CD1c-positive myeloid dendritic cell (primary cell): ENCODE measurements at regions not wholly inside any gene's neighbourhood (a gene's known extent, or its start where the extent isn't known, plus 50 kb on each side); places are given as distances from the start of the nearest gene placed in this dataset.
"Not testable (repeated sequence)": the region's sequence is repeated elsewhere in the genome, so short reads cannot be mapped to it uniquely, and the experiment has no call there.

Source experiments
- DNase-seq: peaks from one replicate; pipeline ENCODE4 v3.0.0-alpha.2; 2016; ENCODE audit errors: extremely low spot score

DNA sequence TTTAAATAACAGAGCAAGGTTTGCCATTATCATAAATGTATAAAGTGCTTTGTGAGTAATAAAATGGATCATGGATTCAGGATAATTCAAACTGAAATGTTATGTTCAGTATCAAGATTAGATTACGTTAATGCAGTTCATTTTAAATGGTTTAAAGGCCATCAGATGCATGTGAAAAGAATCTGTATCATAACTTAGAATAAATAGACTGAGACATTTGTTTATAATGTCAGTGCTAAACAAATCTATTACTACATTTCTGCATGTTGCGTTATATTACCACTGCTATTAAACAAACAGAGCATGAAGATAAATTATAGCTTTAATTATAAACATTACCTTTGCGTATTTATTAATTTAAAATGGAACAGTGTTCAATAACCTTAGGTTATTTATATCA lies 160.2 kb downstream of the TOX3 start:
- DNase-seq, result no peak

DNA sequence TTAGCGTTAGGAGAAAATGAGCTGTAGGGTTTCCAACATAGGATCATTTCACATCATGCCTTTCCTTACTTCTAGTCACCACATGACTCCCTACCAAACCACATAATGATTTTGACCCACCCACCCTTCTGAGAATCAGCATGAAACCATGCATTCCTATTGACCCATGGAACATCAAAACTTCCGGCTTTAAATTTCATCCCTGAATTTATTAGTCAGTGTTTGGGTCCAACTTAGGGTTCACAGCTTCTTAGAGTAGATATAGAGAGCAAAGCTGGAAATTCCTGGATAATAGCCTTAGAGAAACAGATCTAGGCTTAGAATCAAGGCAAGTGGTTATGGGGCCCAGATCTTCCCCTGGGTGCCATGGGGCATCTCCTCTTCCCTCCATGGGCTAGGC lies 162.6 kb downstream of the TOX3 start:
- DNase-seq, result no peak

DNA sequence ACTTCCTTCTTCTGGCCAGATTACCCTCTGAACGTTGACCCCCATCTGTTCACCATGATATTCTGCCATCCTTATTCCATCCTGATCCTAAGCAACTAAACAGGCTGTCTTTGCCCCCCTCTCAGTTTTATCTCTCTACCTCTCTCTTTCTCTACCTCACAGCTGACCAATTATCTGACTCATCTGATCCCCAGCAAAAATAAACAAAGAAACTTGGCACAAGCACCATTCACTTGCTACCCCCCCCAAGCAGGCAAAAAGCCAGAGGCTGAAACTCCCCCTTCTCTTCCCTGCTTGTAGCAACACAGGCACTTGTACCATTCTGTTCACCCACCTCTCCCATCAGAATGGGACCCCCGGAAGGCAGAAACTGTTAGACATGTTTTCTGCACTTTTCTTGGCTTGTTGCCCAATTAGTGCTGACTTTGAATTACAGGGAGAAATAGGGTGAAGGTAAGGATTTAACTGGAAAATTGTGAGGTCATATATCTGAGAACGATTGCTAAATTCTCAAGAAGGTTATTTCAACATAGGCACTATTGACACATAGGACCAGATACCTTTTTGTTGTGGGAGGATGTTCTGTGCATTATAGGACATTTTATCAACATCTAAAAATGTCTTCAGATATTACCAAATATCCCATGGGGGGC lies 163.2 kb downstream of the TOX3 start:
- no peak for DNase-seq

DNA sequence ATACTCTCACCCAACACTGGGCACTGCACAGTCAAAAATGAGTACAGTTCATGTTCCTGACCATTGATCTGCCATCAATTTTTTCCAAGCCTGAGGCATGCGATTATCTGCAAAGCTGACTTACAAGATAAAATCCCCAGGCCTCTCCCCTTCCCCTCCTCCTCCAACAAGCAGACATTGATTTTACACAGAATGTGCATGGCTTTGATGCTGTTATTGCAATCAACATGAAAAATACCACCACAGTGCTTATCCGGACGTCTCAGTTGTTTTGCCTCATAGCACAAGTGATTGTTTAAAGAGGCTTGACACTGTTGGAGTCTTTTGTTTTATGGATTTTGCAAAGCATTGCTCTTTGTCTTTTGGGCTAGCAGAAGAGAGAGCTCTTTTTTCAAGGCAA lies 163.8 kb downstream of the TOX3 start:
- no peak for DNase-seq

DNA sequence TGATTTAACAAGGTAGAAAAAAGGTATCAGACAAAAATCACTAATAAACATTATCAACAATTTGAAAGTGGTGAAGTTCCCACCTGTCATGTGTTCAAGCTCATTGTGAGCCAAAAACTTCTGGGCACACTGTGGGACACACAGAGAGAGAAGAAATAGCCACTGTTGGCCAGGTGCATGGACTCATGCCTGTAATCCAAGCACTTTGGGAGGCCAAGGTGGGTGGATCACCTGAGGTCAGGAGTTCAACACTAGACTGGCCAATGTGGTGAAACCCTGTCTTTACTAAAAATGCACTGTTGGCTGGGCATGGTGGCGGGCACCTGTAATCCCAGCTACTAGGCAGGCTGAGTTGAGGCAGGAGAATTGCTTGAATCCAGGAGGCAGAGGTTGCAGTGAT lies 167.4 kb downstream of the TOX3 start:
- no peak for DNase-seq

DNA sequence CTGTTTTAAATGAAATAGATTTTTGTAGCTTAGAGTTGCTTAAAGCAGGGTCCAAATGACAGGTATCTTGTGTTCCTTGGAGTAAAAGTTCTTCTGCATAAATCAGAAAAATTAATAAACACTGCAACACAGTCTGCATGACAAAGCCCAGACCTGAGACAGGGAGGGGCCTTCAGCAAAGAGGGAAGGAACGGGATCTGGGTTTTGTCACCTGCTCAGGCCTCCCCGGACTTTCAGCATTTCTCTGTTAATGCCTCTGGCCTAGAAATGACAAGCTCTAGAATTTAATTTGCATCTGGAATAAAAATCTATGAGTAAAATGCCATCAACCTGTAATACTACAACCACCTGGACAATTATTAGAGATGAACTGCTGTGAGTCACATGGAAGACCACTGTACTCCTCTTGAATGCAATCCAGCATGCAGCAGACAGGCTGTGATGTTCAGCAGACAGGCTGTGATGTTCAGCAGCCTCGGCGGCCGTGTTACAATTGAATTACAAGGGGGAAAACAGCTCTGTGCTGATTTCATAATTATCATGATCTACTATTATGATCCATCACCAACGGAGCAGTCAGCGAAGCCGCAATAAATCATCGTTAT lies 170.2 kb downstream of the TOX3 start:
- no peak for DNase-seq

DNA sequence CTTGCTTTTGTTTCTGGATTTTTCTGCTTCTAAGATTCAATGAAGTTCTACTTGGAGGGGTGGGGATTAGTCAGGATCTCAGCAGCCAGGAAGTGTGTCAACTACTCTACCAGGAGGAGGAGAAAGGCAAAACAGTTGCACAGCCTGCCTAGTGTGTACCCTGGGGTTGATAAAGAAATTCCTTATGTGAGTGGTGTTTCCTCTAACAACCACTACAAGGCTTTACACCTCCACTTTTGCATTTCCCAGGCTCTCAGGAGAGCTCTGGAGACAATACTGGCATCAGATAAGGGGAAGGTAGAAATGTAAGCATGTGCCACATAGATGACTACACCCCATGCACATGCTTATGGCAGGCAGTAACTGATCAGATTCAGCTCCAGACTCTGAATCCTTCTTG lies 174.6 kb downstream of the TOX3 start:
- no peak for DNase-seq

DNA sequence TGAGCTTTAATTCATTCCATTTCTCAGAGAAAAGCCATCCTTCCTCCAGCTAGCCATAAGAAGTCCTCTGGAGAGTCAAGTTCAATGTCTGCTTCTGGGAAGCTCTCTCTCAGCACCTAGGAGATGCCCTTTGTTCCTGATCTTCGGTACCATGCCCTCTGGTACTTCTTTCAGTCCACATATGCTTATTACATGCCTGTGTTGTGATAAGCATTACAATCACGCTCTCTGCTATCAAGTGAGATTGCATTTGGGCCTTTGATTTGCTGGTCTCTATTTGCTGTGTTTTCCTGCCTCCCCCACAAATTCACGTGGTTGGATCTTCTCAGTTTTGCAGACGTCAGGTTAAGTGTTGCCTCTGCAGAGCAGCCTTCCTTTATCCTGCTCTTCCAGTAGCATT lies 178.1 kb downstream of the TOX3 start:
- DNase-seq, result no peak

DNA sequence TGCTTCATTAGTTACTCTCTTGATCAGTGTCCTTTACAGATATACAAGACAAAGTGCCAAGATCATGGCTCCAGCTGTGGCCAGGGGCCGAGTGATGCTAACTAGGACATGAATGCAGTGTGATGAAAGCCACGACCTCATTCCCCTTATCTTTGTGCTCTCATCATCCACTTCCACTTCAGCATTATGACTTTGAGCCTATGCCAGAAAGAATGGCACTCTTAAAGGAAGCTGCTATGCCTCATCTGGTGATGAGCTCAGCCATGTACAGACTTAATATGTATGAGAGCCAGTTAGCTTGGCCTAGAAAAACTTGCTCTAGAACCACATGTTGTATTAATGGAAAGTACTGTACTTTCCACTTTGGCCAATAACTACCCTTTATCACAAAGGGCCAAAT lies 179.1 kb downstream of the TOX3 start:
- no peak for DNase-seq

DNA sequence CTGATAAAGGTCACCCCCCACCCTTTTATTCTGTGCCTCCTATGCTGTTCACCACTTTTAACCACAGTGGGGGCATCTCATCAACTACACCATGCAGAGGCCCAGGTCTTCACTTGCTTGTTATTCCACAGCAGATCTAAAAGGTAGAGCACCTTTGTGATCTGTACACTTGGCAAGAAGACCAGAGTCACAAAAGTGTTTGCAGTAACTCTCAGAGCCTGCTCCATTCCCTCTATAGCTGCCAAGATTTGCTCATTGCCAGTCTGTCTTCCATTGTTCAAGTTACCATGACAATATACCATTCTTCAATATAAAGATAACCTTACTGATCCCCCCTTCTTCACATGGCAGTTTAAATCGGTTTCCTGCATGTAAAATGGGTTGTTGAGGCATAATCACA lies 180.0 kb downstream of the TOX3 start:
- DNase-seq, result no peak

DNA sequence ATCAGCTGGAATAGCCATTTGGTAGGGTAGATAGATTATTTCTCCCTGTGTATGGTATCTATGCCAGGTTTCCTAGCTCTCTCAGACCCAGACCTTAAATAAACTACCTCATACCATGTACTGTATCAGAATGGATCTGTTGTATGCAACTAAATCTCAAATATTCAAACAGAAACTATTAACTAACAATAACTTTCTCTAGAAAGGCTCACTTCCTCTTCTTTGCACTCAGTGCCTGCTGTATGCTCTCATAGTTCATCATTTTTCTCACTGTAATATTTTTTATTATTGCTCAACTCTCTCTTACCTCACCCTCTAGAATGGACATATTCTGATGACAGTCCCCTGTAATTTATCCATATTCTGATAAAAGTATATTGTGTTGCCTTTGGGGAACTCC lies 182.4 kb downstream of the TOX3 start:
- peak; percentile 4 for DNase-seq

DNA sequence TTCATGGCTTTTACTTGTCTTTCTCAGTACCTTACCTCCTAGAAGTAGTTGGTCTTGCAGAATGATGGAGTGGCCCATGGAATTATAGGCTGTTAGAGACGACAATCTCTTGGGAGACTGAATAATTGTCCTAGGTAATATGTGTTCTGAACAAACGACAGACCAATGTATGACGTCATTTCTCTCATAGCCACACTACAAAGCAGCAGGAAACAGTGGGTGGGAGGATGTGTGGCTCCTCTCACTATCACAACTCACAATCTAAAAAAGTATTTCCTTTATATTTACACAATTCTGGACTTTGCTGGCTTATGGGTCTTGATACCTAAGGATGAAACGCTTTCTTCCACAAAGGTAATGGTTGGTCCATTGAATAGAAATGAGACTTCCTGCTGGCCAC lies 183.9 kb downstream of the TOX3 start:
- DNase-seq, result no peak

DNA sequence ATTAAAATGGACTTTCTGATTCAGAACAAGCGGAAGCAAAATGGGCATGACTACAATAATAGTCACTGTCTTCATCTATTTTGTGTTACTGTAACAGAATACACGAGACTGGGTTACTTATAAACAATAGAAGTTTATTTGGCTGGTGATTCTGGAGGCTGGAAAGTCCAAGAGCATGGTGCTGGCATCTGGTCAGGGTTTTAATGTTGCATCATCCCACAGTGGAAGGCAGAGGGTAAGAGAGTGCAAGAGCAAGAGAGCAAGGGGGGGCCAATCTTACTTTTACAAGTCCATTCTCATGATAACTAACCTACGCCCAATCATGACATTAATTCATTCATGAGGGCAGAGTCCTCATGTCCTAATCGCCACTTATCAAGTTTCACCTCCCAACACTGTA lies 189.2 kb downstream of the TOX3 start:
- no peak for DNase-seq

DNA sequence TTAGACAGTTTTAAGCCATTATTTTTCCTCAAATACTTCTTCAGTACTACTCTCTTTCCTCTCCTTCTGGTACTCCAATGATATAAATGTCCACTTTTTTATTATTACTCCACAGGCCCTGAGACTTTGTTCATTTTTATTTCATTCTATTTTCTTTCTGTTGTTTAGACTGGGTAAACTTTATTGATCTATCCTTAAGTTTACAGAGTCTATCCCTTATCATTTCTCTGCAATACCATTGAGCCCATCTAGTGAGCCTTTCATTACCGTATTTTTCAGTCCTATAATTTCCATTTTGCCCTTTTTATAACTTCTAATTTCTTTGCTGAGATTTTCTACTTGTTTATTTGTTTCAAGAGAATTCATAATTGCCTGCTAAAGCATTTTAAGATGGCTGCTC lies 193.7 kb downstream of the TOX3 start:
- no peak for DNase-seq

DNA sequence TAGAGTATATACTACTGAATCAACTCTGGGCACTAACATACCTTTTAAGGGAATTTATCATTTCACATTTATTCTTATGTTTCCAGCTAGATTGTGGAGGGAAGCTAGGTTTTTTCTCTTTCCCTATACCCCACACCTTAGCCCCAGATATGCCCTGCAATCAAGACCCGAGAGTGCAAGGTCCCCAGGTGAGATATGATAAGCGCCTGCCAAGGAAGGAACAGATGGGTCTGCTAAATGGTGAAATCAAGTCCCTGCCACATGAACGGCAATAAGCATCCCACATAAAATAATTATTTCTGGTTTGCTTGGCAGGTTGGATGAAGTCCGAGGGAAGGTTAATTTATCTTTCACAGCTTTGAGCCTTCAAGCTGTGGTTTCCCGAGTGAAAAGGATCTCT lies 195.5 kb downstream of the TOX3 start:
- no peak for DNase-seq

DNA sequence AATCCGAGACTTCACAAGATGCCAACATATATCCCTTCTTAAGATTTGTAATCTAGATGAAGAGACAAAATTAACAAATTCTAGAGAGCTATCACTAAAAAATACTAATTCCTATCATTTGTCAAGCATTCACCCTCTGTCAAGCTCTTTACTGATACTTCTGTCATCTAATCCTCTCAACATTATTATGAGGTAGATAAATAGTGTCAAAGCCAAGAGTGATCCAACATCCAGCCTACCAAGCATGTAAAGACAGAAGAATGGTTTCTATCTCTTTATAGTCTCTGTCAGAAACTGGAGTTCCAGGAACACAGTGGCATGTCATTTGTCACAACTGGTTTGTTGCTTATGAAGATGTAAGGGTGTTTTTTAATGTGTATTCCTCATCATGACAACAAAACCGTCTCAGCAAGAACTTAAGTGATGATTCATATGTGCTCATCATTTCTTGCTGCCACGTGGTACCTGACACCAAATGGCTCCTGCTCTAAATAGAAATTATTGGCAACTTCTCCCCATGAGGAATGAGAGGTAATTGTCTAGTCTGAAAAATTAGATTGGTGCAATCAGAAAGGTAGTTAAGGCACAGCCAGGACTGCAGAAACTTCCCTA lies 196.8 kb downstream of the TOX3 start:
- no peak for DNase-seq

DNA sequence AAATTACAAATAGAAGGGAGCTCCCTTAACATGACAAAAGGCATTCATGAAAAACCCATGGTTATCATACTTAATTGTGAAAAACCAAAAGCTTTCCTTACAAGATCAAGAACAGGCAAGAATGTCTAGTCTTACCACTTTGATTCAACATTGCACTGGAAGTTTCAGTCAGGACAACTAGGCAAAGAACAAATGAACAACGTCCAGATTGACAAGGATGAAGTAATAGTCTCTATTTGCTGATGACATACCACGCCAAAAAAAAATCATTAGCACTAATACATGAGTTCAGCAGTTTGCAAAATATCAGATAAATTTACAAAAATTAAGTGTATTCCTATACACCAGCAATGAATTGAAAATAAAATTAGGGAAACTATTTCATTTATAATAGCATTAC lies 200.2 kb downstream of the TOX3 start:
- DNase-seq, result no peak

DNA sequence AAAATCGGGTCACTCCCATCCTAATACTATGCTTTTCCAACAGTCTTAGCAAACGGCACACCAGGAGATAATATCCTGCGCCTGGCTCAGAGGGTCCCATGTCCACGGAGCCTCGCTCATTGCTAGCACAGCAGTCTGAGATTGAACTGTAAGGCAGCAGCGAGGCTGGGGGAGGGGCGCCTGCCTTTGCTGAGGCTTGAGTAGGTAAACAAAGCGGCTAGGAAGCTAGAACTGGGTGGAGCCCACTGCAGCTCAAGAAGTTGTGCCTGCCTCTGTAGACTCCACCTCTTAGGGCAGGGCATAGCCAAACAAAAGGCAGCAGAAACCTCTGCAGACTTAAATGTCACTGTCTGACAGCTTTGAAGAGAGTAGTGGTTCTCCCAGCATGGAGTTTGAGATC lies 213.3 kb downstream of the TOX3 start:
- not testable (repeated sequence) for DNase-seq

DNA sequence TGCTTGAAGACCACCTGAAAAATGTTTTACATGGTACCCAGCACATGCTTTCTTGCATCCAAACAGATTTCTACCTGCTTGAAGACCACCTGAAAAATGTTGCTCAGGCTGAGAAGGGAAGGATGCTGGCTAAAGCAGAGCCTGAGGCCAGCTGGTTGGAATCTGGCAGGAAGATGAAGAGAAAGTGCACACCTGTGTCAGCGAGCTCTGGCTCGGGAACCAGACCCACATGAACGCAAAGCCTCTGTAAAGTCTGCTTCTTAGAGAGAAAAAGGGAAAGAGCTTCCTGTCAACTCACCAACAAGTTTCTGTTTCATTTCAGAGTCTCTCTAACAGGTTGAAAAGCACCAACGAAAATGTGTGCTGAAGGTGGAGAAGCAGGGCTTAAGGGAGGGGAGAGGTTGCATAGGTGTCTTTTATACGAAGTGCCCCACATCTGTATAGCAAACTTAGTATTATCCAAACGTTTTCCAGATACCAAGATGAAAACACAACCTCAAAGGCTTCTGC lies 226.0 kb downstream of the TOX3 start:
- DNase-seq, result no peak

DNA sequence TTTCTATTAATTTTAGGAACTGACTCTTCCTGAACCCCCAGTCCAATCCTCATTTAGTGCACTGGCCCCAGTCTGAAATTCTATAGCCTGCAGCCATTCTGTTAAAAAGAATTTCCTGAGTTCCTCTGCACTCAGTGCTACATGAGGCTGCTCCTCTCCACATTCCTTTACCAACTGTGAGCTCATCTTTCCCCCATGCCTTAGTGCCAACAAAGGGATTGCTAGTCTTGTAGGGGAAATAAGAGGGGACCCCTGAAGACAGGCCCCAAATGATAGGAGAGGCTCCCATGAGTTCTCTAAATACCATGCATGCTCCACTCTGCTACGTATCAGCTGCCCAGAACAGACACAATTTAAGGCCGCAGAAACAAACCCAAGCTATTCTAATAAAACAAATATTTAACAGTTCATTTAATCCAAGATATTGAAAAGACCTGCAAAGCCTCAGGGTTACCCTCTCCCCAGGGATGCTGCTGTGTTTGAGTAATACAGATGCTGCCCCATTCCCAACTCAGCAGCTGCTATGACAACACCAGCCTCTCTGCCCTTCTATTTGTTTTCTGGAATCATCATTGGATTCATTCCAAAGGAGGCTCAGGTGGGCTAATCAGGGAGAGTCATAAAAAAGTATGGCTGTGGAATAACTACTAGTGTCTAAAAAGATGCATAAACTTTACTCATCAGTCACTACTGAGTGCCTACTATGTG lies 228.5 kb downstream of the TOX3 start:
- no peak for DNase-seq

DNA sequence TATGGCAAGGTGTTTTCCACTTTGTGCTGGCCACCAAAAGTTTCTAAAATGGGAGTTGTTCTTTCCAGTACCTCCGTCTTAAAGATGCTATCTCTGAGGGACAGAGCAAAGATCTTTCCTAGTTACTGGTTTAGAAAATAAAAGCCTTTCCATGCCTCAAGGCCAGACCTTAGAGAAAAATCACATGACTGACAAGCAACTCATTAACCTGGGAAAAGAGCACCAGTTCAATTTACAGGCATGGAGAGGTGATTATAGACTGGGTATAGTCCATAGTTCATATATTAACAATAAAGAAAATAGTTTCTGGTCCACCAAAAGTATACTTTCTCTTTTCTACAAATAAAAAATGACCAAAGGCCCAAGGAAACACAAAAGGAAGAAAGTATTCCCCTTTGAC lies 230.7 kb downstream of the TOX3 start:
- no peak for DNase-seq

DNA sequence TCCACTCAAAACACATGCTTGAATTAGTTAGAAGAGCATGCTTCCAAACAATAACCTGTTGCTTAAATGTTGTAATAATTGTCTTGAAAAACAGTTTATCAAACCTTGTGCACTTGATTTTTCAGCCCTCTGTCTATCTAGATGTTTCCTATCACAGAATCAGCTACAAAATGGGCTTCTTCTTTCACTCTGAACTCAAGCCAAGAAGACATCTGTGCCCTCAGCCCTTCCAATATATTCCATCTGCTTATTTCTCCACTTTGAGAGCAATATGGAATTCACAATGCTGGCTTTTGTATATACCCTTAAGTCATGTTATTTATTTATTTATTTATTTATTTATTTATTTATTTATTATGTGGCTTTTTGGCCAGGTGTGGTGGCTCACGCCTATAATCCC lies 234.2 kb downstream of the TOX3 start:
- no peak for DNase-seq
